Activated T-helper 2 cell treated with anti-CD3 and anti-CD28 coated beads, Interferon-gamma antibody, Interleukin-2, Interleukin-4, amounts not matched to agents 10 μg/mL and 5 μg/mL and 100 μg/mL, durations not matched to agents 14 hours and 24 hours and 36 hours (primary cell): ENCODE measurements at regions not wholly inside any gene's neighbourhood (a gene's known extent, or its start where the extent isn't known, plus 50 kb on each side); places are given as distances from the start of the nearest gene placed in this dataset.

Experiments used
- DNase-seq: peaks from one replicate; pipeline ENCODE4 v3.0.0; 2021; ENCODE audit warnings: low spot score
- H3K27ac Mint-ChIP-seq: one replicate; pipeline ENCODE4 v1.8.0; 2021; ENCODE audit warnings: mixed read lengths
- H3K27me3 Mint-ChIP-seq: one replicate; pipeline ENCODE4 v1.8.0; 2021; ENCODE audit warnings: low read depth, mixed read lengths
- H3K36me3 Mint-ChIP-seq: one replicate; pipeline ENCODE4 v1.8.0; 2021; ENCODE audit warnings: low read depth, mixed read lengths
- H3K4me1 Mint-ChIP-seq: one replicate; pipeline ENCODE4 v1.8.0; 2021; ENCODE audit warnings: low read depth, mixed read lengths
- H3K4me3 Mint-ChIP-seq: one replicate; pipeline ENCODE4 v1.8.0; 2021; ENCODE audit warnings: low read depth, mild to moderate bottlenecking, moderate library complexity, mixed read lengths
- H3K9me3 Mint-ChIP-seq: one replicate; pipeline ENCODE4 v1.8.0; 2021; ENCODE audit warnings: mixed read lengths
- intact Hi-C: fragments of 100-400 bp; cut with micrococcal nuclease; formaldehyde crosslinking; loops from one replicate; pipeline ENCODE4 v1.15.1; 2023

DNA sequence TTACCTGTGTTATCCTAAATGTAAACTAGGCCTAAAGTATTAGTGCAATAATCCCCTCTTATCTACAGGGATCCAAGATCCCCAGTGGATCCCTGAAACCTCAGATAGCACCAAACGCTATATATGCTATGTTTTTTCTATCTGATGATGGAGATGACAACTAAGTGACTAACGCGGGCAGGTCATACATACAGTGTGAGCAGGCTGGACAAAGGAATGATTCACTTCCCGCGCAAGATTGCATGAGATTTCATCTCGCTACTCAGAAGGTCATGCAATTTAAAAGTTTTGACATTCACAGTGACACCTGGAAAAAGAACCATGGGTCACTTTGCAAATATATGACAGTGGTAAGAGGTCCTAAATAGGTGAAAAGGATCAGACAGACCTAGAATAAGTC lies 875.9 kb downstream of the HACE1 start:
- Mint-ChIP-seq H3K4me3 (no peak overlapping the region), H3K27ac (no peak overlapping the region), H3K4me1 (no peaks in the 10 kb centered on the region), H3K36me3 (no peaks in the 10 kb centered on the region), H3K9me3 (no peaks in the 10 kb centered on the region), H3K27me3 (no peaks in the 10 kb centered on the region)
- intact Hi-C loops = no loop called here
- DNase-seq = no peak

DNA sequence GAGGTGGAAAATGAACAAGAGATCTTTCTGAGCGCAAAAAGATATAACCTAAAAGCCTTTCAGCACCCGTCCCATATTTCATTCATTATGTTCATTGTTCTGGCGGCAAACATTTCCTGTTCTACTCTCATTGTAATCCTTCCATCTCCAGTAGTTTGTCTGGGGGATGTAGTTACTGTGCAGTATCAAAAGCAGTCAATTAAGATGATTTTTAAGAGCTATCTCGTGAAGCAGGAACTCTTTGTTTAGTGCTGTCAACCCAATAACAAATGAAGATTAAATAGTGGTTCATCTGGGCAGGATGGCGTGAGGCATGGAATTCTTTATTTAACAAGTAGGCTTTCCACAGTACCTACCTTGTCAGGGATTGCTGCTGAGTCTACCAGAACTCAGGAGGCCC lies 876.7 kb downstream of the HACE1 start:
- no peaks in the 10 kb centered on the region for H3K4me1 Mint-ChIP-seq
- H3K36me3 Mint-ChIP-seq = no peaks in the 10 kb centered on the region
- H3K4me3 Mint-ChIP-seq = no peak overlapping the region
- H3K27me3 Mint-ChIP-seq = no peaks in the 10 kb centered on the region
- H3K27ac Mint-ChIP-seq = no peak overlapping the region
- no peak for DNase-seq
- no peaks in the 10 kb centered on the region for H3K9me3 Mint-ChIP-seq
- intact Hi-C loops = no loop called here

DNA sequence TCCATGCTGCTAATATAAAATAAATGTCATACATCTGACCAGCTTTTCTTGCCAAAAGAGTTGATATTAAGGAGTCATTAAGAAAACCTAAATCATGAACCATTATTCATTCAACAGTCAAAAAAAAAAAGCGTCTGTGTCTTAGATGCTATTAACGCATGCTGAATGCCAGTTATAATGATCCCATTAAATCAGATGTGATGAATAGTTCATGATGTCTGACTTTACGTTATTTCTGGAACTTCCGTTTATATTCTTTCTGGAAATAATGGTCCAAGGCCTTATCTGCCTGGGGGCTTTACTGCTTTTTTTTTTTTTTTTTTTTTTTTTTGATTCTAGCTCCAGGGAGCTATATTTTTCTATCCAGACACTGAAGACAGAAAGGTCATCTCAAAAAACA lies 877.1 kb downstream of the HACE1 start:
- Mint-ChIP-seq H3K27ac (no peak overlapping the region), H3K4me1 (no peaks in the 10 kb centered on the region), H3K27me3 (no peaks in the 10 kb centered on the region), H3K4me3 (no peak overlapping the region), H3K36me3 (no peaks in the 10 kb centered on the region), H3K9me3 (no peaks in the 10 kb centered on the region)
- intact Hi-C loops = no loop called here
- DNase-seq = no peak

DNA sequence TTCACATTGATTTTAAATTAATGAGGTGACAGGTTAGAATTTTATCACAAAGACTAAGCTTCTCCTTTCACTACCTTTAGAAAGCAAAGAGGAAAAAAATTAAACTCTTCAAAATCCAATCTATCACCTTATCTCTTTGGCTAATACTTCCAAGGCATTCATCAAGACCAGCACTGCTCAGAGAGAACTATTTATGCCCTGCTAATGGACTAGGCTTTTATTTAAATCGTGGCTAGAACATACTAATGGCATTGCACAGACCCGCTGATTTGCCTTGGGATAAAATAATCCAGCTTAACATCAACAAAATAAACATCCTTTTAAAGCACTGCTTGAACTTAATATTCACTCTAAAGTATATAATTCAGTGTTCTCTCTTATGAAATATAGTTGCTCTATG lies 880.4 kb downstream of the HACE1 start:
- intact Hi-C loops = no loop called here

GRCh38 chr6:103937389-103937788 lies 922.3 kb downstream of the HACE1 start:
- DNase-seq = no peak
- Mint-ChIP-seq H3K9me3 (no peaks in the 10 kb centered on the region), H3K27ac (no peak overlapping the region), H3K4me3 (no peak overlapping the region), H3K36me3 (no peaks in the 10 kb centered on the region), H3K4me1 (no peaks in the 10 kb centered on the region), H3K27me3 (no peaks in the 10 kb centered on the region)
- intact Hi-C loops = no loop called here

More for the DNA sequence above, 880.4 kb downstream of the HACE1 start:
- H3K27ac Mint-ChIP-seq = no peak overlapping the region
- no peaks in the 10 kb centered on the region for H3K9me3 Mint-ChIP-seq
- no peaks in the 10 kb centered on the region for H3K36me3 Mint-ChIP-seq
- no peaks in the 10 kb centered on the region for H3K27me3 Mint-ChIP-seq
- no peaks in the 10 kb centered on the region for H3K4me1 Mint-ChIP-seq
- no peak overlapping the region for H3K4me3 Mint-ChIP-seq
- no peak for DNase-seq

GRCh38 chr6:103925317-103925716 lies 934.4 kb downstream of the HACE1 start:
- H3K9me3 Mint-ChIP-seq = peaks cover 4% of the 10 kb centered on the region
- H3K27me3 Mint-ChIP-seq = no peaks in the 10 kb centered on the region
- no peak for DNase-seq
- H3K4me1 Mint-ChIP-seq = no peaks in the 10 kb centered on the region
- H3K27ac Mint-ChIP-seq = no peak overlapping the region
- intact Hi-C loops = no loop called here
- H3K4me3 Mint-ChIP-seq = no peak overlapping the region
- no peaks in the 10 kb centered on the region for H3K36me3 Mint-ChIP-seq

DNA sequence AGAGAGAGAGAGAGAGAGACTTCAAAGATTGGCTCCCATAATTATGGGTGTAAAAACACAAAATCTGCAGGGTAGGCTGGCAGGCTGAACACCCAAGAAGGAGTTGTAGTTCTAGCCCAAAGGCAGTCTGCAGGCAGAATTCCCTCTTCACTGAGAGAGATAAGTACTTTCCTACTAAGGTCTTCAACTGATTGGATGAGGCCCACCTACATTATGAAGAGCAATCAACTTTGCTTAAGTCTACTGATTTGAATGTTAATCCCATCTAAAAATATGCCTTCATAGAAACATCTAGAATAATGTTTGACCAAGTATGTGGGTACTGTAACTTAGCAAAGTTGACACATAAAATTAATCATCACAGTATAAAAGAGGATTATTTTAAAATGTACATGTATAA lies 949.7 kb downstream of the HACE1 start:
- Mint-ChIP-seq H3K4me3 (no peak overlapping the region), H3K36me3 (no peaks in the 10 kb centered on the region)

DNA sequence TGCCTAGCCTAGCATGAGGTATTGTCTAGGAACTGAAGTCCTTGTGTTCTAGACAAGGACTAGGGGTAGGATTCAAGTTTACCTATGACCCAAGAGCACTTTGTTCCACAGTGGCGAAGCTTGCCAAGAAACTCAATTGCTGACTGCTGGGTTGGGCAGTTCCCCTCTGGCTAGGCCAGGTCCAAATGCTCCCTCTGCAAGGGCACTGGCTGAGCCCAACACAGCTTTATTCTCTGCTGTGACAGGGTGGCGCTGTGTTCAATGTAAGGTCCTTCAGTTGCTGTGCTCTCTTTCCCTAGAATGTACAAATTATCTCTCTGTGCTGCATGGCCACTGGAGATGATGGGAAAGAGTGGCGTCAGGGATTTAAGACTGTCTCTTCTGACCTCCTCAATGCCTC lies 950.8 kb downstream of the HACE1 start:
- no peaks in the 10 kb centered on the region for H3K36me3 Mint-ChIP-seq
- DNase-seq = no peak
- no peaks in the 10 kb centered on the region for H3K4me1 Mint-ChIP-seq
- no peak overlapping the region for H3K27ac Mint-ChIP-seq
- H3K4me3 Mint-ChIP-seq = no peak overlapping the region
- no peaks in the 10 kb centered on the region for H3K27me3 Mint-ChIP-seq
- intact Hi-C loops = no loop called here
- peaks cover 15% of the 10 kb centered on the region for H3K9me3 Mint-ChIP-seq

More for the DNA sequence above, 949.7 kb downstream of the HACE1 start:
- Mint-ChIP-seq H3K4me1 (no peaks in the 10 kb centered on the region), H3K27me3 (no peaks in the 10 kb centered on the region), H3K9me3 (peaks cover 15% of the 10 kb centered on the region), H3K27ac (no peak overlapping the region)
- no peak for DNase-seq
- intact Hi-C loops = no loop called here

DNA sequence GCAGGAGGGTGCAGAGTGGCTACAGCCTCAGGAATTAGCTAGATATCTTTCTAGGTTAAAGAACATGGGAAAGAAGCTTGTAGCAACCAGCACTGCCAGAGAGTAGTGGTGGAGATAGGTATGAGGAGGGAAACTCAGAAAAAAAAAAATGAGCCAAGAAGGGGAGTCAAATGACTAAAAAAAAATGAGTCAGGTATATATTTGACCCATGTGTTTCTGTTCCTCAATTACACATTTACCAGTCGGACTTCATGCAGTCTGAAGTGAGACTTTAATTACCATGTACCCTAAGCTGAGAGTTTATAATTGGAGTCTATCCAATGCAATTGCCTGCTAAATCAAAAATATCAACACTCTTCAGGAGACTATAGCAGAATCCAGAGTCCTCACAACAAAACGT lies 964.6 kb downstream of the HACE1 start:
- H3K27me3 Mint-ChIP-seq = no peaks in the 10 kb centered on the region
- no peak overlapping the region for H3K27ac Mint-ChIP-seq
- H3K4me3 Mint-ChIP-seq = no peak overlapping the region
- intact Hi-C loops = no loop called here
- no peaks in the 10 kb centered on the region for H3K9me3 Mint-ChIP-seq
- no peaks in the 10 kb centered on the region for H3K4me1 Mint-ChIP-seq
- no peak for DNase-seq
- no peaks in the 10 kb centered on the region for H3K36me3 Mint-ChIP-seq

- intact Hi-C loops = no loop called here
- Mint-ChIP-seq H3K27me3 (no peaks in the 10 kb centered on the region), H3K27ac (no peak overlapping the region), H3K4me1 (no peaks in the 10 kb centered on the region), H3K36me3 (no peaks in the 10 kb centered on the region), H3K9me3 (peaks cover 3% of the 10 kb centered on the region), H3K4me3 (no peak overlapping the region)
- DNase-seq = no peak
Observed at GRCh38 chr6:103893141-103893581, 966.6 kb downstream of the HACE1 start.

- Mint-ChIP-seq H3K4me3 (no peak overlapping the region), H3K27me3 (no peaks in the 10 kb centered on the region), H3K27ac (no peak overlapping the region), H3K9me3 (peaks cover 3% of the 10 kb centered on the region), H3K36me3 (no peaks in the 10 kb centered on the region), H3K4me1 (no peaks in the 10 kb centered on the region)
- intact Hi-C loops = no loop called here
- no peak for DNase-seq
Observed at GRCh38 chr6:103886951-103887350, 972.8 kb downstream of the HACE1 start.

DNA sequence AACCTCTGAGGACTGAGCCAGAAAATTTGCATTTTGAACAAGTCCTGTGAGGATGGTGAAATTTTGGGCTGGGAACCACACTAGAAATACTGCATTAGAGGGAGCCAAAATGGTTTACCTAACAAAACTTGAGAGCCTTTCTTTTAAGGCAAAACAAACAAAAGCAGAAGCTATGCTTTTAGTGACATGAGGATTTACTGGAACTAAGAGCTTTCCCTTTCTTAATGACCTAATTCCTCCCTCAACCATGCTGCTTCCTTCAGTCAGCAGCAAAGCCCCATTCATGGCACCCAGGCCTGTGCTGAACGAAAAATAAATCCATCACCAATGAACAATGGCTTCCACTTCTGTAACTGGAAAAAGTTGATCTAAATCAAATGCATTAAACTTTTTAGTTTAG lies 974.3 kb downstream of the HACE1 start:
- H3K9me3 Mint-ChIP-seq = peaks cover 3% of the 10 kb centered on the region
- no peak overlapping the region for H3K4me3 Mint-ChIP-seq
- H3K27me3 Mint-ChIP-seq = no peaks in the 10 kb centered on the region
- H3K4me1 Mint-ChIP-seq = no peaks in the 10 kb centered on the region
- H3K36me3 Mint-ChIP-seq = no peaks in the 10 kb centered on the region
- no peak for DNase-seq
- no peak overlapping the region for H3K27ac Mint-ChIP-seq
- intact Hi-C loops = no loop called here

DNA sequence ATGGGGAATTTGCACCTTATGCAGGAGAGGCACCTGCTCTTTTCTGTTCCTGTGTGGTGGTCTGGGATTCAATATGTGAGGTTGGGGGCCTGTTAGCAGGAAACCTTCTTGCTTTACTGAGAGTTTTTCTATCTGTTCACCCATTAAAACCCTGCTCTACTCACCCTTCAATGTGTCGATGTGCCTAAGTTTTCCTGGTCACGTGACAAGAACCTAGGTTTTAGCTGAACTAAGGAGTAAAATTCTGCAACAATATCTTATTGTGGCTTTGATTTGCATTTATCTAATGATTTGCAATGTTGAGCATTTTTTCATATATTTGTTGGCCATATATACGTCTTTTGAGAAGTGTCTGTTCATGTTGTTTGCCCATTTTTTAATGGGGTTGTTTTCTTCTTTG lies 979.9 kb downstream of the HACE1 start:
- Mint-ChIP-seq H3K36me3 (no peaks in the 10 kb centered on the region), H3K4me1 (no peaks in the 10 kb centered on the region), H3K4me3 (no peak overlapping the region), H3K27ac (no peak overlapping the region), H3K9me3 (no peaks in the 10 kb centered on the region), H3K27me3 (no peaks in the 10 kb centered on the region)
- no peak for DNase-seq
- intact Hi-C loops = no loop called here

DNA sequence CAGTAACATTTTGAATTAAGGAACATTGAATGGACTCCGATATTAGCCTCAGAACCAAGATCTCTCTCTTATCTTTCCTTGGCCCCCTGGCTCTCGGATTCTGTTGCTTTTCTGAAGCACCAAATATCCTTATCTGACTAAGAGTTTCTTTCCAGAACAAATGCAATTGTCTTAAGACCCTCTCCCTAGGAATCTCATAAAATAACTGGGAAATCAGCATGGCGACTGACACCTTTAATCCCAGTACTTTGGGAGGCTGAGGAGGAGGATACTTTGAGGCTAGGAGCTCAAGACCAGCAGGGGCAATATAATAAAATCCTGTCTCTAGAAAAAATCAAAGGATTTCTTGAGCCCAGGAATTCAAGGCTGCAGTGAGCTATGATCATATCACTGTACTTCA lies 984.5 kb downstream of the HACE1 start:
- intact Hi-C loops = no loop called here
- Mint-ChIP-seq H3K36me3 (no peaks in the 10 kb centered on the region), H3K4me3 (no peak overlapping the region), H3K4me1 (no peaks in the 10 kb centered on the region), H3K9me3 (no peaks in the 10 kb centered on the region), H3K27me3 (no peaks in the 10 kb centered on the region), H3K27ac (no peak overlapping the region)
- no peak for DNase-seq
